ENCODE measurements at regions not wholly inside any gene's neighbourhood (a gene's known extent, or its start where the extent isn't known, plus 50 kb on each side); places are given as distances from the start of the nearest gene placed in this dataset.

DNA sequence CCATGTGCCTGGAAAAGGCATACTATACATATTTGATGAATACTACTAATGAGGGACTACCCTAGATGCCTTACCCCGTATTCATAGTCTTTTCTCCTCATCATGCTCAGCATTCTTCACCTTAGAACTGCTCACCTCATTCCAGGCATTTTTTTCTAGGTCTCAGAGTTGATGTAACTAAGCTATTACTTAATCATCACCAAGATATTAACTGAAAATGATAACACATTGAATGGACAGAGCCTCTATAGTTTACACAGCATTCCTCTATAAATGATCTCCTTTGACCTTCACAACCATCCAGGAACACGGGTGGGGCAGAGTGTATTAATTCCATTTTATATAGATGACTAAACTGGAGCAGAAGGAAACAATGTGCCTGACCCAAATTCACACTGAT lies 174.1 kb upstream of the DPH6 start:
- TF ChIP-seq, protein P1, sequence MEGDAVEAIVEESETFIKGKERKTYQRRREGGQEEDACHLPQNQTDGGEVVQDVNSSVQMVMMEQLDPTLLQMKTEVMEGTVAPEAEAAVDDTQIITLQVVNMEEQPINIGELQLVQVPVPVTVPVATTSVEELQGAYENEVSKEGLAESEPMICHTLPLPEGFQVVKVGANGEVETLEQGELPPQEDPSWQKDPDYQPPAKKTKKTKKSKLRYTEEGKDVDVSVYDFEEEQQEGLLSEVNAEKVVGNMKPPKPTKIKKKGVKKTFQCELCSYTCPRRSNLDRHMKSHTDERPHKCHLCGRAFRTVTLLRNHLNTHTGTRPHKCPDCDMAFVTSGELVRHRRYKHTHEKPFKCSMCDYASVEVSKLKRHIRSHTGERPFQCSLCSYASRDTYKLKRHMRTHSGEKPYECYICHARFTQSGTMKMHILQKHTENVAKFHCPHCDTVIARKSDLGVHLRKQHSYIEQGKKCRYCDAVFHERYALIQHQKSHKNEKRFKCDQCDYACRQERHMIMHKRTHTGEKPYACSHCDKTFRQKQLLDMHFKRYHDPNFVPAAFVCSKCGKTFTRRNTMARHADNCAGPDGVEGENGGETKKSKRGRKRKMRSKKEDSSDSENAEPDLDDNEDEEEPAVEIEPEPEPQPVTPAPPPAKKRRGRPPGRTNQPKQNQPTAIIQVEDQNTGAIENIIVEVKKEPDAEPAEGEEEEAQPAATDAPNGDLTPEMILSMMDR (IDR thresholded peaks at IDR 0.05): no peak
- no peak for TF ChIP-seq POLR2A (IDR thresholded peaks at IDR 0.05)

Measured in esophagus squamous epithelium (tissue), 4 donors.